Stimulated activated CD8-positive, alpha-beta memory T cell treated with anti-CD3 and anti-CD28 coated beads, Interleukin-7, amount 100 ng/mL, for 1 hour (primary cell): ENCODE measurements at regions not wholly inside any gene's neighbourhood (a gene's known extent, or its start where the extent isn't known, plus 50 kb on each side); places are given as distances from the start of the nearest gene placed in this dataset.
"Not testable (repeated sequence)": the region's sequence is repeated elsewhere in the genome, so short reads cannot be mapped to it uniquely, and the experiment has no call there.

Experiments
- DNase-seq, 2 donors: peaks; one replicate each; pipeline ENCODE4 v3.0.0-alpha.2; 2020; ENCODE audit warnings: low read depth in 2 of 2

GRCh38 chr10:14429043-14429700, 98.4 kb upstream of the FRMD4A start:
- no peak for DNase-seq

DNA sequence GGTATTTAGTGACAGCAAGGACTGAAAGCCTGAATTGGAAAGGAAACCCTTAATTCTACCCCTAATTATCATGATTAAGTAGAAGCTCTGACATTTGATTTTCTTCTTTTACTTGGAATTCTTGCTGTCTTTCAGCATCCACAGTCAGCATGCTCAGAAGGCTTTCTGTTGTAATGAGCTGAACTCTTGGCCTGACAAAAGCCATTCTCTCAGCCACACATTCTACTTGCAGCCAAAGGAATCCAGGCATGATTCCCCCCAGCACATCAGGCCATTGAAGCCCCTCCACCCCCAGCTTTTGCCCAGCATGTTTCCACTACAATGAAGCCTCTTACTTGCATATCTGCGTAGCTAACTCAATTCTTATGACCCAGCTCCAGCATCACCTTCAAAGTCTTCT, 94.3 kb upstream of the FRMD4A start:
- DNase-seq, result no peak

DNA sequence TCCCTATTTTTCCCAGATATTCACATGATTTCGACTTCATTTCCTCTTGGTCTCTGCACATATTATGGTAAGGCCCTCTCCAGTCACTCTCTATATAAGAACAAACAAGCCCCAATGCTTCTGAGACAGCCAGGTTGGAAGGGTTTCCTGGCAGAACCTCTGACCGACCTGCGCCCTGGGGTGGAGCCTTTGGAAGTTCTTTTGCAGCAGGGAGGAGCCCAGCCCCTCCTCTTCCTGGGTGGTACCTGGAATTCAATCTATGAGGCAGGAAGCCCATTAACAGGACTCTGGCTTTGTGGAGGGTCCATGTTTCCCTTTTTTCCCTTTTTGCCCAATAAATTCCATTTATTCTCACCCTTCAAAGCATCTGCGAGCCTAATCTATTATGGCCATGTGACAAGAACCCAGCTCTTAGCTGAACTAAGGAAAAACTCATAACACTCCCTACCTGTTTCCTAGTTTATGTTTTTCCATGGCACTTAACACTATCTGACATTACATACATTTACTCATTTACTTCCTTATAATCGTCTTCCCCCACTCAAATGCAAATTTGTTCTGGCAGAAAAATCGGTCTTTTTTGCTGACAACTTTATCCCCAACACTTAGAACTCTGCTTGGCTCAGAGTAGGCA, 92.5 kb upstream of the FRMD4A start:
- no peak for DNase-seq

DNA sequence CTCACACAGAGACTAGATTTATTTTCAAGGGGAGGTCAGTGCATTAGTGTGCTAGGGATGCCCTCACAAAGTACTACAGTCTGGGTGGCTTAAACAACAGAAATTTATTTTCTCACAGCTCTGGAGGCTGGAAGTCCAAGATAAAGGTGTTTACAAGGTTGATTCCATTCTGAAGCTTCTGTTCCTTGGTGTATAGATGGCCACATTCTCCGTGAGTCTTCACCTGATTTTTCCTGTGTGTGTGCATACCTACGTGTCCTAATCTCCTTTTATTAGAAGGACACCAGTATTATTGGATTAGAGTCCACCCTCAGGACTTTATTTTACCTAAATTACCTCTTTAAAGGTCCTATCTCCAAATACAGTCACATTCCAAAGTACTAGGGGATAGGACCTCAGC, 91.7 kb upstream of the FRMD4A start:
- DNase-seq, result no peak

DNA sequence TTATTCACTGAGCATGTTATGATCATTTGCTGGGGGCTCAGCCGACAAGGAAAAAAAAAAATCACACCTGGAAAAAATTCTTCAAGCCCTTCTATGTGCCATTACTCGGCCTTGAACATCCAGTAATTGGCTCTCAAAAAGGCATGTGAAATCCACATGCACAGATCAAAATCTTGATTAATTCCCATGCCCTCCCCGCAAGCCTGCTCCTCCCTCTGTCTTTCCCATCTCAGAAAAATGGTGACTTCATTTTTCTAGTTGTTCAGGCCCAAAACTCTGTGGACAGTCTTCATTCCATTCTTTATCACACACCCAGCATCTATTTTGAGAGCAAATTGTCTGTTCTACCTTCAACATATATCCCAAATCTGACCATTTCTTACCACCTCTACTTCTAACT, 91.2 kb upstream of the FRMD4A start:
- DNase-seq, result no peak

DNA sequence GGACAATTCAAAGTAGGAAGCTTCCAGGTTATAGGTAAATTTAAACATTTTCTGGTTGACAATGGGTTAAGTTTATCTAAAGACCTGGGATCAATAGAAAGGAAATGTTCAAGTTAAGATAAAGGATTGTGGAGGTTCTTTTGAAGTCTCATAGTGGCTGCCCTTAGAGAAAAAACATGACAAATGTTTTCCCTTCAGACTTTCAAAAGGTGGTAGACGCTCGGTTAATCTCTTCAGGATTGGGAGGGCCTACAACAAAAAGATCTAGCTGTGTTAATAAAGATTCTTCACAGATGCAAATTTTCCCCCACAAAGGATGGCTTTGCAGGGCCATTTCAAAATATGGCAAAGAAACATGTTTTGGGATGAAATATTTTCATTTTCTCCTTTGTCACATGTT, 86.6 kb upstream of the FRMD4A start:
- DNase-seq, result not testable (repeated sequence)

DNA sequence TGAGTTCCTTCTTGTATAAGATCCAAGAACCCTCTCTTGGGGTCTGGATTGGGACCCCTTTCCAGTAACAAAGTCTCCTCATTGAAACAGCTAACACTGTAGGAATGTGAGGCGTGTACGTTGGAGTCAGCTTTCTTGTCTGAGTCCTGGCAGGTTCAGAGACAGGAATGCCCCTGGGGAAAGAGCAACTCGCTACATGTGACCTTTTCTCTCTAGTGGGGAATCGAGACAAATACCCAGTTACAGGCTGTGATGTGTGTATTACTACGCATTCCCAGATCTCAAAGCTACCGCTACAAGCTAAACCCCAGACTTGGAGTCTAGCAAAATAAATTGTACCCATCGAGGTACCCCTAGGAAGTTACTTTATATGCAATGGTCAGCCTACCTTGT, 85.6 kb upstream of the FRMD4A start:
- no peak for DNase-seq

DNA sequence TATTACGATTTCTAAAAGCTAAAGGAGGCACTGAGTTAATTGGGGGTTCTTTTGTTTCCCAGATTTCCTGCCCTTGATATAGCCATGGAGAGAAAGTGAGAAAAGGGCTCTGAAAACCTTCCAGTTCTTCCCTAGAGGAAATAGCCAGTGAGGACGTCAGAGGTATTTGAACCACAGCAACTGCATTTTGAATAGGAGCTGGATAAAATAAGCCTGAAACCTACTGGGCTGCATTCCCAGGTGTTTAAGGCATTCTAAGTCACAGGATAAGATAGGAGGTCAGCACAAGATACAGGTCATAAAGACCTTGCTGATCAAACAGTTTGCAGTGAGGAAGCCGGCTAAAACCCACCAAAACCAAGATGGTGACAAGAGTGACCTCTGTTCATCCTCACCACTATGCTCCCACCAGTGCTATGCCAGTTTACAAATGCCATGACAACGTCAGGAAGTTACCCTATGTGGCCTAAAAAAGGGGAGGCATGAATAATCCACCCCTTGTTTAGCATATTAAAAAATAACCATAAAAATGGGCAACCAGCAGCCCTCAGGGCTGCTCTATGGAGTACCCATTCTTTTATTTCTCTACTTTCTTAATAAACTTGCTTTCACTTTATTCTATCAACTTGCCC, 85.1 kb upstream of the FRMD4A start:
- DNase-seq, result no peak

DNA sequence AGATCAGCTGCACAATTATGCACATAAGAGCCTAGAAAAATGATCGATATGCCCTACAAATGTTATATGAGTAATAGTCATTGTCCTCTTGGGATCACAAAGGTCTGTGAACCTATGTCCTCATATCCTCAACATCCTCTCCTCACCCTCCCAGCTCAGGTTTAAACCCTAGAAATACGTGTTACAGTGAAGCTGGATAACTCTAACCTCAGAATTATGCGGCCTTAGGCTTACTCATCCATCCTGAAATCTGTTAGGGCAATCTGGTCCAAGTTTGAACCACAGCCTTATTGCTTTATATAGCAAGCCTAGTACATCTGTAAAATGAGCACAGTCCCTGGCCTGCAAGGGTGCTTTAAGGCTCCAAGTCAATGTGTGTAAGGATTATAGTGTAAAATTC, 84.2 kb upstream of the FRMD4A start:
- DNase-seq, result no peak

DNA sequence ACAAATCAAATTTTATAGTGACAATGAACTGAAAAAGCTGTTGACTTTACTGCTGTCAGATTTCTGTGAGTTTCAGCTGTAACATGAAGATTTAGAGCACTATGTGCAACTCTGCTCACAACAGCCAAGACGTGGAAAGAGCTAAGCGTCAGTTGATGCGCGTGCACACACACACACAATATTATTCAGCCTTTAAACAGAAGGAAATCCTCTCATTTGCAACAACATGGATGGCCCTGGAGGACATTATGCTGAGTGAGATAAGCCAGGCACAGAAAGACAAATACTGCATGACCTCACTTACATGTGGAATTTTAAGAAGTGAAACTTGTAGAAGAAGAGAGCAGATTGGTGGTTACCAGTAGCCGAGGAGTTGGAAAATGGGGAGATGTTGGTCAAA, 82.8 kb upstream of the FRMD4A start:
- no peak for DNase-seq

DNA sequence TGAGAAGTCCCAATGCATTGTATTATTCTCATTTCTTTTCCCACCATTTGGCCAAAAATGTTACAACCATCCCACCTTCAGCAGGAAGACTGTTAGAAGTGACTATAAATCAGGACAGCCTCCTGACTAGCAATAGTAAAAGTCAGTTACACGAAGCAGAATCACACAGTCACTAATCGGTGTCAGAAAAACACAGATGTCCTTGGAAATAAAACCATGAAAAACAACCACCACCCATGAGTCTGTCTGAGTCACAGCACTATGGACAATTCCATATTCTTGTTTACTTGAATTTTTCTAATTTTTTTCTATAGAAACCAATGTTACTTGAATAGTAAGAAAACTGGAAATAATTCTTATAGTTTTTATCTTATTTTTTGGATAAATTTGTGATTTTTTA, 81.9 kb upstream of the FRMD4A start:
- DNase-seq, result no peak

GRCh38 chr10:14409856-14410458, 79.2 kb upstream of the FRMD4A start:
- DNase-seq, result no peak

DNA sequence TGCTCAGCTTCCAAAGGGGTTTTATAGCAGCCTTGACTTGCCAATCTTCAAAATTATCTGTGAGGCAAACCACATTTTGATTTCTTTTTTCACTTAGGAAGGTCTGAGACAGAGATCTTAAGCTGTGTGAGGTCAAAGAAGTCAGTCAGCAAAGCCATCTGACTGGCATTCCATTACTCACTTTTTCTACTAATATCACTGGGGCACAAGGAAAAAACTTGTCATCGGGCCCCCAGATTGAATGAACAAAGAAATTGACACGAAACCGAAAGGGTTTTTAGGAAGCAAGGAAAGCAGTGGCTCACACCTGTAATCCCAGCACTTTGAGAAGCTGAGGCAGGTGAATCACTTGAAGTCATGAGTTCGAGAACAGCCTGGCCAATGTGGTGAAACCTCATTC, 78.5 kb upstream of the FRMD4A start:
- no peak for DNase-seq

- no peak for DNase-seq
These were observed 77.4 kb upstream of the FRMD4A start for GRCh38 chr10:14408139-14408538.

DNA sequence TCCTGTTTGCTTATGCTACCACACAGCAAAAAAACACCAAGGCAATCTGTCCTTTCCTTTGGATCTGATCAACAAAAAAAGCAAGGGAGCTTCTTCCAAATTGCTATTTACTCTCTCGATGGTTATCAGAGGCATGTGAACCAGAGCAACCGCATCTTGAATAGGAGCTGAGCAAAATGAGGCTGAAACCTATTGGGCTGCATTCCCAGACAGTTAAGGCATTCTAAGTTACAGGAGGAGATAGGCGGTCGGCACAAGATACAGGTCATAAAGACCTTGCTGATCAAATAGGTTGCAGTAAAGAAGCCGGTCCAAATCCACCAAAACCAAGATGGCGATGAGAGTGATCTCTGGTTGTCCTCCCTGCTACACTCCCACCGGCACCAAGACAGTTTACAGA, 76.8 kb upstream of the FRMD4A start:
- no peak for DNase-seq

- DNase-seq, result no peak
These were observed 74.6 kb upstream of the FRMD4A start for GRCh38 chr10:14405076-14406065.

DNA sequence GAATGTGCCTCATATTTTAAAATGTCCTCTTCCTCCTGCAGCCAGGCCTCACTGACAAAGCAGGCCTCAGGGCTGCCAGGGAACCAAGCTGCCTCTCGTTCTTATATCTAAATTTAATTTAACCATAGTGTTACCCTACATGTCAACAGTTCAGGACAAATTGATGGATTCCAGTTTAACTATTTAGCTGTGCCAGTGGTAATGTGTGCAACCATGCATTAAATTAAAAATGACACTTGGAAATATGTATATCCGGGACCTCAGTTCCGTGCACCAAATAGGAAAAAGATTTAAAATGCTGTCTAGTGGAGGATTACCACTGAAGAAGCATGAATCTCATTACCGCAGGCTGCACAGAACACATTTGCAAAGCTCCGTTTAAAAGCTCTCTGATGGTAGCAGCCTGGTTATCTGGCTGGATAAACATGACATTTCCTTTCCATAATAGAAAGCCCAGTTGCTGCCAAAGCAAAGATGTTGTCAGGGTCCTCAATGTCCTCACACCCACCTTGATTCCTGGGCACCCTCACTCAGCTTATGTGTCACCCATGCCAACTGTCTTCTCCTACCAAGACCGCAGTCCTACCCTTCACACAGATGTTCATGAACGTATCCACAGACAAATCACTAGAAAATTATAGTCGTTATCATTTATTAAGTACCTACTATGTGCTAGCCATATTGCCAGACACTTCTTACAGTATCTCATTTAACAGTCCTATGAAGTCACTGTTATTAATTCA, 73.3 kb upstream of the FRMD4A start:
- DNase-seq, result no peak

- DNase-seq, result no peak
These were observed 72.6 kb upstream of the FRMD4A start for GRCh38 chr10:14403359-14403758.

DNA sequence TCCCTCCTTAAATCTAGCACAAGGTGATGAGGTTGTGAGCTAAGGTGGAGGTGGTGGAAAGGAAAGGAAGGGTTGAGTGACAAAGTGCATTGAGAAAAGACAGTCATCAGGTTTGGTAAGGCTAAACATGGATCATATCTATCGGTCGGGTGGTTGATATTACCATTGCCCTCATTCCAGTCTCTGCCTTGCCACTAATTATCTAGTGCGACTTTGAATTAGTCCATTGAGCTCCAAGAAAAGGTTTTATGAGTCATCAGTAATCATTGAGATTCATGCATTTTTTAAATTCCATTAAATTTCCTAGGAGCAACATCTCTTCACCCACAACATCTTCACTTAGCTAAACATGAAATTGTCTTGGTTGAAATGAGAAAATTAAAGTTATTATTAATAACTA, 68.9 kb upstream of the FRMD4A start:
- DNase-seq, result no peak

GRCh38 chr10:14397066-14397465, 66.3 kb upstream of the FRMD4A start:
- no peak for DNase-seq

- DNase-seq, result no peak
These were observed 65.8 kb upstream of the FRMD4A start for GRCh38 chr10:14396411-14397048.
